GM18505 (cell line): ENCODE measurements at regions not wholly inside any gene's neighbourhood (a gene's known extent, or its start where the extent isn't known, plus 50 kb on each side); places are given as distances from the start of the nearest gene placed in this dataset.
"Not testable (repeated sequence)": the region's sequence is repeated elsewhere in the genome, so short reads cannot be mapped to it uniquely, and the experiment has no call there.

Source experiments
- ATAC-seq: cut with Tn5 transposase; IDR thresholded peaks from one replicate; pipeline ENCODE4 v1.9.1; 2021; ENCODE audit not compliant: unreplicated experiment
- POLR2A ChIP-seq: IDR thresholded peaks from 4 replicates; pipeline ENCODE4 v1.6.1; 2011; ENCODE audit warnings: borderline replicate concordance; ENCODE audit not compliant: insufficient read depth, insufficient read length; ENCODE audit errors: extremely low read depth

- TF ChIP-seq POLR2A: no peak
- no peak for ATAC-seq
Observed at GRCh38 chr2:171266102-171266501, 105.4 kb upstream of the TLK1 start.

- ATAC-seq: not testable (repeated sequence)
Observed at GRCh38 chr2:171261529-171261928, 100.8 kb upstream of the TLK1 start.

- ATAC-seq: no peak
Observed at GRCh38 chr2:171260471-171261424, 100.1 kb upstream of the TLK1 start.

GRCh38 chr2:171254666-171255065 is 94.0 kb upstream of the TLK1 start:
- TF ChIP-seq POLR2A: no peak
- ATAC-seq: no peak

More at GRCh38 chr2:171260471-171261424, 100.1 kb upstream of the TLK1 start:
- TF ChIP-seq POLR2A: no peak

- no peak for ATAC-seq
- no peak for TF ChIP-seq POLR2A
Observed at GRCh38 chr2:171253900-171254650, 93.4 kb upstream of the TLK1 start.

GRCh38 chr2:171253279-171253678 is 92.6 kb upstream of the TLK1 start:
- no peak for TF ChIP-seq POLR2A
- ATAC-seq: no peak

GRCh38 chr2:171249689-171250088 is 89.0 kb upstream of the TLK1 start:
- no peak for ATAC-seq

GRCh38 chr2:171247741-171248662 is 87.3 kb upstream of the TLK1 start:
- TF ChIP-seq POLR2A: no peak
- peak; percentile 78 for ATAC-seq

More at GRCh38 chr2:171249689-171250088, 89.0 kb upstream of the TLK1 start:
- TF ChIP-seq POLR2A: no peak

- ATAC-seq: no peak
- TF ChIP-seq POLR2A: no peak
Observed at GRCh38 chr2:171244970-171245782, 84.5 kb upstream of the TLK1 start.

- ATAC-seq: no peak
- TF ChIP-seq POLR2A: no peak
Observed at GRCh38 chr2:171244466-171244969, 83.8 kb upstream of the TLK1 start.

- no peak for ATAC-seq
- no peak for TF ChIP-seq POLR2A
Observed at GRCh38 chr2:171241771-171242170, 81.1 kb upstream of the TLK1 start.

- no peak for TF ChIP-seq POLR2A
- ATAC-seq: no peak
Observed at GRCh38 chr2:171238946-171239345, 78.3 kb upstream of the TLK1 start.
